H1 (cell line): ENCODE measurements at regions not wholly inside any gene's neighbourhood (a gene's known extent, or its start where the extent isn't known, plus 50 kb on each side); places are given as distances from the start of the nearest gene placed in this dataset.

Experiments
- RNF2 ChIP-seq: fragments of 200-900, 300-1000 bp; sonication (generic); IDR thresholded peaks from 2 replicates; pipeline ENCODE4 v1.7.1; 2016; ENCODE audit warnings: borderline replicate concordance, low read depth, mild to moderate bottlenecking, antibody characterized with exemption, low read length; ENCODE audit not compliant: poor library complexity, severe bottlenecking; ENCODE audit errors: missing control alignments

DNA sequence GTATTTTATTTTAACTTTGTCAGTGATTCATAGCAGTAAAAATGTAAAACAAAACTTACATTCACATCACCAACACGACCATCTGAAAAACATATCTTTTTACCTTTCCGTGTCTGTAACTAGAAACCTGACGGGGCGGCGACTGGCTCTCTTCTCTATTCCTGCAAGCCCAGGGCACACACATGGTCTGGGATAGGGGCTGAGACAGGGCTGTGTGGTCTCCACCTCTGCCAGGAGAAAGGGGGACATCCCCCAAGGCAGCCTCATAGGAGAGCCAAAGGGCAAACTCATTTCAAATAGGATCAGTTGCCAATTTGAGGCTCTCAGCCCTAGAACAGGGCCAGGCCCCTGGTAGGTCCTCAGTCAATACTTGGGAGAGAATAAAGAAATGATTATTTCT, 359.4 kb downstream of the TCERG1L start (continued):
- no peak for TF ChIP-seq RNF2
- TF ChIP-seq, all 59 proteins: peak for 0
